ENCODE measurements at regions not wholly inside any gene's neighbourhood (a gene's known extent, or its start where the extent isn't known, plus 50 kb on each side); places are given as distances from the start of the nearest gene placed in this dataset.
"Not testable (repeated sequence)": the region's sequence is repeated elsewhere in the genome, so short reads cannot be mapped to it uniquely, and the experiment has no call there.

DNA sequence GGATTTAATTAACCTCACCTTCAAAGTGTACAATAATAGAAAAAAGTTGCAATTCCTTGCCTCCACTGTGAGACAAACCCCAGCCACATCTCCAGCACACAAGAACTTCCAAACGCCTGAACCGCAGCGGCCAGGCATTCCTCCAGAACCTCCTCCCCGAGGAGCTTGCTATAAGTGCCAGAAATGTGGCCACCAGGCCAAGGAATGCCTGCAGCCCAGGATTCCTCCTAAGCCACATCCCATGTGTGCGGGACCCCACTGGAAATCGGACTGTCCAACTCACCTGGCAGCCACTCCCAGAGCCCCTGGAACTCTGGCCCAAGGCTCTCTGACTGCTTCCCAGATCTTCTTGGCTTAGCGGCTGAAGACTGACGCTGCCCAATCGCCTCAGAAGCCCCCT is 959.9 kb upstream of the GRIA3 start:
- DNase-seq: not testable (repeated sequence)

DNA sequence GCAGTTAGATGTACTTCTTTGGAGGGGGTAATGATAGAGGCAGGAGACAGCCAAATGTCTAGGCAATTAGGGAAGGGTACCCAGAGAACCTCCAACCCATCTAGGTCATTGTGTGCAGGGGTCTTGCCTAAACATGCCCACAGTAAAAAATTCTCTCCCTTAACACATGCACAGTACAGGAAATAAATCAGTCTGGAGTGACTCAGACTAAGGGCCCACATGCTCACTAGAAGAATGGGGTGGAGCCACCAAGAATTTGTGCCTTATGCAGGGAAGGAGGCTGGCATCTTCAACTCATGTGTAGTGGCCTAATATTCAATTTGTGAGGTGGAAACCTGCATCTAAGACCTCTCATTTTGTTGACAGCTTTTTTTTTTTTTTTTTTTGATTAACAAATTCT is 945.3 kb upstream of the GRIA3 start:
- no peak for DNase-seq

DNA sequence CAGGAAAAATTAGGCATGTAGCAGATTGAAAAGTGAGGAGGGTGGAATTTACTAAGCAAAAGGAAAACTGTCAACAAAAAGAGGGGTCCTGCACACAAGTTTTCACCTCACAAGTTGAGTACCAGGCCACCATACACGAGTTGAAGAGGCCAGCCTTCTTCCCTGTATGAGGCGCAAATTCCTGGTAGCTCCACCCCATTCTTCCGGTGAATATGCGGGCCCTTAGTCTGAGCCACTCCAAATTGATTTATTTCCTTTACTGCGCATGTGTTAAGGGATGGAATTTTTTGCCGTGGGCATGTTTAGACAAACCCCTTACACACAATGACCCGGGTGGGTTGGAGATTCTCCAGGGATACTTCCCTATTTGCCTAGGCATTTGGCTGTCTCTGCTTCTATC is 942.1 kb upstream of the GRIA3 start:
- DNase-seq: no peak

DNA sequence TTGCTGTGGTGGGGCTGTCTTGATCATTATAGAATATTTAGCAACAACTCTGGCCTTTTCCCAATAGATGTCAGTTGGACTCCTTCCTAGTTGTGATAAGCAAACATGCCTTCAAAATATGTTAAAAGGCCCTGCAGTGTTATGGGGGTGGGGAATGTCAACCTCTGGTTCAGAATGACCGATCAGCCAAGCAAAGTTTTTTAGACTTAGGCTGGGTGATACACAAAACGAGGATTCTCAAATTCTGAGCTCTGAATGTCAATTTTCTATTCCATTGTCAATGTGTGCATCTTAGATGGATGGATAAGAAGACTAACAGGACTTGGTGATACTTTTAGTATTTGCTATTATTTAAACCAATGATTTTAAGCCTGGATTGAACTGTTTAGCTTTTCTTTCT is 940.0 kb upstream of the GRIA3 start:
- DNase-seq: no peak

DNA sequence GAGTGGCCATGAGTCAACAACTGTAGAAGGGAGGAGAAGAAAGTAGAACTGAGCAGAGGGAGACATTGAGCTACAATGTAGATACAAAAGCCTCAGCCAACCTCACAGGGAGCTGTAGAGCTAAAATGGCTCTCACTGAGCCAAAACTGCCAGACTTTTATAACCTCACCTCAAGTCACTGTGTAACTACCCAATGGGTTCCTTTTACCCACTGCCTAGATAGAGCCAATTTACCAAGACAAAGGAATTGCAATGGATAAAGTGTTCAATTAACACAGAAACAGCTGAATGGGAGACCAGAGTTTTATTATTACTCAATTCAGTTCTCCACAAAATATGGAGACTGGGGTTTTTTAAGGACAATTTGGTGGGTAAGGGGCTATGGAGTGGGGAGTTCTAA is 938.9 kb upstream of the GRIA3 start:
- no peak for DNase-seq

DNA sequence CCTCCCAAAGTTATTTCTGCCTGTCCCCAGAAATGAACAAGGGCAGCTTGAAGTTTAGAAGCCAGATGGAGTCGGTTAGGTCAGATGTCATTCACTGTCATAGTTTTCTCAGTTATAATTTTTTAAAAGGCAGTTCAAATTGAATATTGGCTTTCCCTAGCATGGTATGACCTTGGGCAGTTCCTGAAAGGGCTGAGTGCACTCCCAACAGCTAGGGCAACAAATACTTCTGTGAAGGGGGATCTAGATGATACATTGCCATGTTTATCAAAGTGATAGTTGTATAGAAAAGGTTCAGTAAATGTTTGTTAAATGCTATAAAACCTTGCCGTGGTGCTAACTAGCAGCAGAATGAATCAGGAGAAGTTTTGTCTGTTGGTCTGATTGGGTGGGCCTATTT is 938.1 kb upstream of the GRIA3 start:
- DNase-seq: no peak

DNA sequence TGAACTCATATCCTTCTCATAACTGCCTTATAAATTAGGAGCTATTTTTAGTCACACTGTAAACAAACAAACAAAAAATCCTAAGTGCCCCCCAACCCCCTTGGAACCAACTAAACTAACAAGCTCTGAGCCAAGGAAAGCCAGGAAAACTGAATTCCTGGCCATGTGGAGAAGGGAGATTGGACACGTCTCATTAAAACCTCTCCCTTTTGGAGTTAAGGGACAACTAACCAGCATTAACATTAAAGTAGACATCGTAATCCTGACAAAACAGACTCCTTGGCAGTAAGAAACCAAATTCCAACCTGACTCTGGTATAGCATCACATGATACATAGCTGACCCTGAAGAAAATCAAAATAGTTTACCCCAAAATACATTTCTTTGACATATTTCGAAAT is 937.1 kb upstream of the GRIA3 start:
- DNase-seq: no peak

DNA sequence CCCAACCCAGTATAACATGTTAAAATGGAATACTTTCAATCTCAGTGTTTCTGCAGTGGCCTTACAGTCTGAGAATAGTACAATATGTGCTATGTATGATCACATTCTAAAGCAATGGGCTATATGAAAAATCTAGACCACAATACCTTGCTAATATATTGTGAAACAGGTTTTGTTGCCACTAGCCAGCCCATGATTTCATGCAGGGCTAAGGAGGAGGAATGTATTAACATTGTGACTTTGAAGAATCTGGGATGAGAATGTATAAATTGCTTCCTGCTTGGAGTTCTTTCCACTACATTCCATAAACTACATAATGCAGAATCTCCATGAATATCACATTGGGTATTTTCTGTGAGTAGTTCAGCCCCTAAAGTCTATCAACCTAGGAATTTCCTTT is 935.4 kb upstream of the GRIA3 start:
- DNase-seq: no peak

DNA sequence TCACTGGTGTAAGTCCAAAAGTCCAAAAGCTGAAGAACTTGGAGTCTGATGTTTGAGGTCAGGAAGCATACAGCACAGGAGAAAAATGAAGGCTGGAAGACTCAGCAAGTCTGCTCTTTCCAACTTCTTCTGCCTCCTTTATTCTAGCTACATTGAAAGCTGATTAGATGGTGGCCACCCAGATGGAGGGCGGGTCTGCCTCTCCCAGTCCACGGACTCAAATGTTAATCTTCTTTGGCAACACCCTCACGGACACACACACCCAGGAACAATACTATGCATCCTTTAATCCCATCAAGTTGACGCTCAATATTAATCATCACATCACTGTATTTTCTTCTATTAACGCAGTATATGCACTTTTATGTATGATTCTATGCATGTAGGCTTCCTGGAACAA is 931.6 kb upstream of the GRIA3 start:
- no peak for DNase-seq

DNA sequence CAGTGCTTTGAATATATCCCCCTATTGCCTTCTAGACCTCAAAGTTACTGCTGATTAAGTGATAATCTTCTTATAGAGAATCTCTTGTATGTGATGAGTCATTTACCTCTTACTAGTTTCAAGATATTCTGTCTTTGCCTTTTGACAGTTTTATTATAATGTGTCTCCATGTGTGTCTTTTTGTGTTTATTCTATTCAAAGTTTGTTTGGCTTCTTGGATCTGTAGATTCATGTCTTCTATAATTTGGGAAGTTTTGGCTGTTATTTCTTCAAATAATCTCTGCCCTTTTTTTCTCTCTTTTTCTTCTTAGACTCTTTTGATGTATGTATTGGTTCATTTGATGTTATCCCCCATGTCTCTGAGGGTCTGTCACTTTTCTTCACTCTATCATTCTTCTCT is 915.7 kb upstream of the GRIA3 start:
- DNase-seq: no peak

DNA sequence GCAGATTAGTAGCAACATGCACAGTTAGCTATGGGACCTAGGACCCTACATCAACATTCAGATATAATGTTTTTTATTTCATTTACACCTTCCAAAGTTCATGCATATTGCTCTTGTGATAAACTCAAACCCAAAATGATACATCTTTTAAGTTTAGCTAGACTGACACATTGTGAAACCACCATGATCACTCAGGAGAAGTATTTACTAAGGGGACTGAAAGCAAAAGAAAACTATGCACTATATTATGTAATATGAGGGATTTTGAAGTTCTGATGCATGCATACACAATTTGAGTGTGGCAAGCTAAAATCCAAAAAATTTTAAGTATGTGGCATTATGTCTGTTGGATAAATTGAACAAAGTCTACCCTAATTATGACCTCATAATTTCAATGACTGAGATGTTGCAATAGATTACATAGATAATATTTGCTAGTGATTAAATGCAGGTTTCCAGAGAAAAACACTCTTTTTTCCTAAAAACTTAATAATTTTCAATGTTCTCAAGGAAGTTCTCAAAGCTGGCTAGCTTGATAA is 914.8 kb upstream of the GRIA3 start:
- DNase-seq: no peak

DNA sequence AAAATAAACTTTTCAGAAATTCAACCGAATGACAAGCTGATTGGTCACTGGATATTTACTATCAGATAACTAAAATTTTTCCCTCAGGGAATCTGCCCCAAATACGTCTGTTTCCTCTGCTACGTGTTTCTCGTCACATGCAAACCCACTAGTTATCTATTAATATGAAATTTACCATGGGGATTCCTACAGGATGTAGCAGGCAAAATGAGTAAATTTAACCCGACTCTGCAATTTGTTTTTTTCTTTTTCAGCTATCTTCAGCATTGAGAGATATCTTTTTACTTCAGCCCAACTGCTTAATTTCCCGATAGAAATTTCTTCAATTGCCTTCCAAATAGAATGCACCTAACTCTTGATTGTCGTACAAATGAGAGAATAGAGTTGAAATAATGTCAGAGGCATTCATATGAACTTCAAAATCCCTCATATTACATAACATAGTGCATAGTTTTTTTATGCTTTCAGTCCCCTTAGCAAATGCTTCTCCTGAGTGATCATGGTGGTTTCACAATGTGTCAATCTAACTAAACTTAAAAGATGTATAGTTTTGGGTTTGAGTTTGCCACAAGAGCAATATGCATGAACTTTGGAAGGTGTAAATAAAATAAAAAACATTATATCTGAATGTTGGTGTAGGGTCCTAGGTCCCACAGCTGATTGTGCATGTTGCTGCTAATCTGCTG is 913.1 kb upstream of the GRIA3 start:
- DNase-seq: no peak

DNA sequence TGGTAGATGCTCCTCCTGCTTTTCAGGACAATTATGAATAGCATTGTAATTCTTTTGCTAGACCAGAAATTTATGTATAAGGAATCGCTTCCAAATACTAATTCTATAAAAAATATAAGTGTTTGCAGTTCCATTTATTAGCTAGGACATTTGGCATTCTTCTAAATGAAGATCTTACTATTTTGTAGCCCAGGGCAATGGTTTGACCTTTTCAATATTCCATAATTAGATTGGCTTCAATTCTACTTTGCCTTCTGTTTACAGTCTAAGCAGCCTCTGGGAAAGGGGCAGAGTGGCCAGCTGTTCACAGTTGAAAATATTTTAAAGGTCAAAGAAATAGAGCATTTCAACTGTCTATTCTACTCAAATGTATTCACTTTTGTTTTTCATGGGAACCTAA is 912.1 kb upstream of the GRIA3 start:
- no peak for DNase-seq

DNA sequence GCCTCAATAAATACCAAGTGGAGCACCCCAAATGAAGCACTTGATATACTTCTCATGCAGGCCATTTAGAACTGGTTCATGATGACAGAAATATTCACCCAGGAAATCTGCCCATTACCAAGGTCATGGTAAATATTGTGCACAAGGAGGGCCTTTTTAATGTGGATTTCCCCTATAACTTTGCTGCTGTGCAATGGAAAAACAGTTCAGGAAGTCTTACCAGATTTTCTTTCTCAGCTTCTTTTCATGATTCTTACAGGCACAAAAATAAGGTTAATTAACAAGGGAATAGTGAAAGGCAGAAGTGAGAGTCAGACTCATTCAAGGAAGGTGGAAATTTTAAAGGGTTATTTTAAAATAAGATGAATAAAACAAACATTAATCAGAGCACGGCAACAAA is 904.3 kb upstream of the GRIA3 start:
- DNase-seq: no peak

DNA sequence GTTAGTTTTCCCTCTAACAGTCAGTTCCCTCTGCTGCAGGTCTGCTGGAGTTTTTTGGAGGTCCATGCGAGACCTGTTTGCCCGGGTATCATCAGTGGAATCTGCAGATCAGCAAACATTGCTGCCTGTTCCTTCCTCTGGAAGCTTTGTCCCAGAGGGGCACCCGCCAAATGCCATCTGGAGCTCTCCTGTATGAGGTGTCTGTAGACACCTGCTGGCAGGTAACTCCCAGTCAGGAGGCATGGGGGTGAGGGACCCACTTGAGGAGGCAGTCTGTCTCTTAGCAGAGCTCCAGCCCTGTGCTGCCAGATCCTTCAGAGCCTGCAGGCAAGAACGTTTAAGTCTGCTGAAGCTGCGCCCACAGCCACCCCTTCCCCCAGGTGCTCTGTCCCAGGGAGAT is 884.3 kb upstream of the GRIA3 start:
- DNase-seq: not testable (repeated sequence)

DNA sequence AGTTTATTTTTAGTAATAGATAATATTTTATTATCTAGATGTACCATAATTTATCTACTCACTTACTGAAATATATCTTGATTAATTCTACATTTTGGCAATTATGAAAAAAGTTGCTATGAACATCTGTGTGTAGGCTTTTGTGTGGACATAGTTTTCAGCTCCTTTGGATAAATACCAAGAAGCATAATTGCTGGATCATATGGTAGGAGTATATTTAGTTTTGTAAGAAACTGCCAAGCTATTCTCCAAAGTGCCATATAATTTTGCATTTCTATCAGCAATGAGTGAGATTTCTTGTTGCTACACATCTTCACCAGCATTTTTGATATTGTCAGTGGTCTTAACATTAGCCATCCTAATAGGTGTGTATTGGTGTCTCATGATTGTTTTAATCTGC is 882.6 kb upstream of the GRIA3 start:
- no peak for DNase-seq

DNA sequence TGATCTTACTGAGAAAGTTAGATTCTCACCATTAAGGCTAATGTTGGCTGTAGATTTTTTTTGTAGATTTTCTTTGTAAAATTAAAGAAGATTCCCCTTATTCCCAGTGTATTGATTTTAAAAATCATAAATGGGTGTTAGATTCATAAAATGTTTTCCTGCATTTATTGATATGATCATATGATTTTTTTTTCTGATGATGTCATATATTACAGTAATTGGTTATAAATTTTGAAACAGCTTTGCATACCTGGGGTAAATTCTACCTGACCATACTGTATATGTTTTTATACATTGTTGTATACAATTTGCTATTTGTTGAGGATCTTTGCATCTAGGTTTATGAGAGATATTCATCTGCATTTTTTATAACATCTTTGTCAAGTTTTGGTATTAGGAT is 880.3 kb upstream of the GRIA3 start:
- no peak for DNase-seq

DNA sequence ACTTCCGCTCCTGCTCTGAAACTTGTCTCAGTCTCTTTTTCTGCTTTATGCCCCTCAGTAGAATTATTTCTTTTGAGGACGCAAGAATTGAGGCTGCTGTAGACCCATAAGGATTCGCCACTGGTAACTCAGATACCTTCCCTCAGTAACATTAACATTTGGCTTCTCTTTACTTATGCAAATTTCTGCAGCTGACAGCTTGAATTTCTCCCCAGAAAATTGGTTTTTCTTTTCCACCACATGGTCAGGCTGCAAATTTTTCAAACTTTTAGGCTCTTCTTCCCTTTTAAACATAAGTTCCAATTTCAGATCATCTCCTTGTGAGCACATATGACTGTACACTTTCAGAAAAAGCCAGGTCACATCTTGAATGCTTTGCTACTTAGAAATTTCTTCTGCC is 839.3 kb upstream of the GRIA3 start:
- no peak for DNase-seq

DNA sequence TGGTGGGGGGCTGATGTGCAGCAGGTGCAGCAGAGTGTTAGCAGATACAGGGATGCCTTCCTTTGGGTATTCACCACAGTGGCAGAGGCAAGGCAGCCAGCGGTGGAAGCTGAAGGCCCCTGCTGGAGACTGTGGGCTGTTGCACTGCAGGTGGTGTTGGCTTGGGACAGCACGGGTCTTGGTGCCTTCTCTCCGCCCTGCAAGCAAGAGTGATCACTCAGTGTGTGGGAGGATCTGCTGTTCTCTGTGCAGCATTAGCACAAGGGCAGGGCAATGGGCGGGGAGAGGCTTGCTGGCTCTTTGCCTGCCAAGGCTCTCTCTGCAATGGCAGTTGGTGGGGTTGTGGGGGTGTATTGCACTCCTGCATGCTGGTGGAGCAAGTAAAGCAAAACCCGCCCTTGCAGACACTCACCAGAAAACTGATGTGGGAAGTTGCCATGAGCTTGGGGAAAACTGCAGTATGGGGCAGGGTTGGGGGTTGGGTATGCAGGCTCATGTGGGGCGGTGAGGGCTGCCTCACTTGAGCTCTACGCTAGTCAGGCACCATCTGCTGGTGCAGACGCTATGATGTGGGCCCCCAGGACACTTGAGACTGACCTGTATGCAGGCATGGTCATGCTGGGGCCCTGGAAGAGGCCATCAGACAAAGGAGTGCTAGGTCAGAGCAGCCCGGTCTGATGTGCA is 820.8 kb upstream of the GRIA3 start:
- DNase-seq: no peak

DNA sequence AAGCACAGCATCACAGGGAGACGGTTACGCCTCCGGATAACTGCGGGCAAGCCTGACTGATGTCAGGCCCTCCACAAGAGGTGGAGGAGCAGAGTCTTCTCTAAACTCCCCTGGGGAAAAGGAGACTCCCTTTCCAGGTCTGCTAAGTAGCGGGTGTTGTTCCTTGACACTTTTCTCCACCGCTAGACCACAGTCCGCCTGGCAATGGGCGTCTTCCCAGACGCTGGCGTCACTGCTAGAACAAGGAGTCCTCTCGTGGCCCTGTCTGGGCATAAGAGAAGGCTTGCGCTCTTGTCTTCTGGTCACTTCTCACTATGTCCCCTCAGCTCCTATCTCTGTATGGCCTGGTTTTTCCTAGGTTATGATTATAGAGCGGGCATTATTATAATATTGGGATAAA is 808.5 kb upstream of the GRIA3 start:
- DNase-seq: not testable (repeated sequence)

DNA sequence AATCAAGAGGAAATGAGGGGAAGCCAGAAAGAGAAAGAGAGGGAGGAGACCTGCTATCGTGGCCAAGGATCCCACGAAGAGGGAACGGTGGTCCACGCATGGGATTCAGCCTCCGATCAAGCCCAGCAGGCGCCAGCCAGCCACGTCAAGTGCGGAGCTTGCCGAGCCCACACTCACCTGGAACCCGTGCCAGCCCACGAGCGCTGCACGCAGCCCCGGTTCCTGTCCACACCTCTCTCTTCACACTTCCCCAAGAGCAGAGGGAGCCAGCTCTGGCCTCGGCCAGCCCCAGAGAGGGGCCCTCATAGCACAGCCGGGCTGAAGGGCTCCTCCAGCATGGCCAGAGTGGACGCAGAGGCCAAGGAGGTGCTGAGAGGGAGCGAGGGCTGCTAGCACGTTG is 795.1 kb upstream of the GRIA3 start:
- no peak for DNase-seq

DNA sequence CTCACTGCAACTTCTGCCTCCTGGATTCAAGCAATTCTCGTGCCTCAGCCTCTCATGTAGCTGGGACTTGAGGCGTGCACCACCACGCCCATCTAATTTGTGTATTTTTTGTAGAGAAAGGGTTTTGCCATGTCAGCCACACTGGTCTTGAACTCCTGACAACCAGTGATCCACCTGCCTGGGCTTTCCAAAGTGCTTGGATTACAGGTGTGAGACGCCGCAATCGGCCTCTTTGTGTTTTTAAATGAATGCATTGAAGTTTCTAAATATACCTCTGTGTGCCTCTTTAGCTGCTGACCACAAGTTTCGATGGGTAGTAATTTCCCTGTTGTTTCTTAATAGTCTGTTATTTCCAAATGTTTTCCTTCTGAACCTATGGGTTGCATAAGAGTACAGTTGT is 765.3 kb upstream of the GRIA3 start:
- DNase-seq: no peak

DNA sequence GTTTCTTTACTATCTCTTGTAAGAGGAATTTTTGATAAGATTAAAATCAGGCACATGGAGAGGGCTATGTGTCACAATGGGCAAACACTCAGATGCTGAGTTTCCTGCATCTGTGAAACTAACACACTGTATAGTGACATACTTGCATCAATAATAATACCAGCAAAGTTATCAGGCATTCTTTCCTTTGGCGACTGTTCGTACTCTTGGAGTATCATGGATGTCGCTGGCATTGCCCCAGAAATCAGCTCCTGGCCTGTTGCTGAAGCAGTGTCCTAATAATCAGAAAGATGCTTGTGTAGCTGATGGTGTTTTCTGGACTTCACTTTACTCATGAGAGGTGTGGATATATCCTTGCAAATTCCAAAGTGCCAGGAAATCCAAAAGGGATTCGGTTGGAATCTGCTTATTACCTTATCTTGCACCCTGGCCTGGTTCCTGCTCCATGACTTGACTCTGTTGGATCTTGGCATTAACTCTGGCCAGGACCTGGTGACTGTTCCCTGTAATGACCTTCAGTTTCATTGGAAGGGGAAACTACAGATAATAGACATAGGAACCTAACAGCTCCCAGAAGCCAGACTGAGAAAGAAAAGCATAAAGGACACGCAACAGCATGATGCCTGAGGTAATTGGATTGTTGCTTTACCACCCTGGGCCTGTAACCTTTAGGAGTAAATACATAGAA is 762.5 kb upstream of the GRIA3 start:
- no peak for DNase-seq

DNA sequence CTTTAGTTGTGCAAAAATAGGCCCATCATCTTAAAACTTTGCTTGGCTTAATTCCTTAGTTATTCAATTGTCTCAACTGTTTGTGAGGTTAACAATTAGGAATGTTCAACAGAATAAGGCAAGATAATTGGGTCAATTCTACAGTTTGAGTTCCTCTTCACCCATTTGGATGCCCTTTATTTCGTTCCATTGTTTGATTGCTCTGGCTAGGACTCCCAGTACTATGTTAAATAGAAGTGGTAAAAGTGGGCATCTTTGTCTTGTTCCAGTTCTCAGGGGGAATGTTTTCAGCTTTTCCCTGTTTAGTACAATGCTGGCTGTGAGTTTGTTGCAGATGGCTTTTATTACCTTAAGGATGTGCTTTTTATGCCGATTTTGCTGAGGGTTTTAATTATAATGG is 761.5 kb upstream of the GRIA3 start:
- DNase-seq: no peak

Measured in activated naive CD4-positive, alpha-beta T cell treated with anti-CD3 and anti-CD28 coated beads, Interleukin-2, amount 50 U/mL, for 16 hours (primary cell).